Fibroblast of pulmonary artery (primary cell): ENCODE measurements at regions not wholly inside any gene's neighbourhood (a gene's known extent, or its start where the extent isn't known, plus 50 kb on each side); places are given as distances from the start of the nearest gene placed in this dataset.

Experiments used
- DNase-seq: peaks from one replicate; pipeline ENCODE4 v3.0.0-alpha.2; 2010; ENCODE audit warnings: low read depth
- H3K4me3 ChIP-seq: replicated peaks from 2 replicates; pipeline ENCODE4 v1.5.1; 2011; ENCODE audit warnings: low read depth, mild to moderate bottlenecking, control low read depth, low read length, moderate library complexity
- TF ChIP-seq, protein P1 (sequence below): IDR thresholded peaks from 2 replicates; pipeline ENCODE4 v1.5.1; 2011; ENCODE audit warnings: mild to moderate bottlenecking, control low read depth, low read length, inconsistent platforms; ENCODE audit errors: missing control alignments

DNA sequence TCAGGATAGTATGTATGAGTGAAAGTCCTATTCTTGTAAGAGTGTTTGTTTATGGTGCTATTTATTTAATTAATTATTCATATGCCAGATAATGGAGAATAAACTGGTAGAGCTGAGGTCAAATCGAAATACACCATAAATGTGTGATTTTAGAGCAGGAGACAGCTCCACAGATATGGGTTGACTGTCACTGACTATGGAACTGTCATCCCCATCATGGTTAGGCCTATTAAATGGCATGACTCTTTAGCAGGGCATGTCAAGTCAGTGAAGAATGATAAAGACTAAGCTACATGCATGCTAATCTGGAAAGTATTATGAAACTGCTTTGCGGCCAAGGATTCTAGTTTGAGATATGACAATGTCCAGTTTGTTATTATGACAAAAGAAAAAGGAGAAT lies 658.6 kb downstream of the ISL1 start:
- TF ChIP-seq, protein P1, sequence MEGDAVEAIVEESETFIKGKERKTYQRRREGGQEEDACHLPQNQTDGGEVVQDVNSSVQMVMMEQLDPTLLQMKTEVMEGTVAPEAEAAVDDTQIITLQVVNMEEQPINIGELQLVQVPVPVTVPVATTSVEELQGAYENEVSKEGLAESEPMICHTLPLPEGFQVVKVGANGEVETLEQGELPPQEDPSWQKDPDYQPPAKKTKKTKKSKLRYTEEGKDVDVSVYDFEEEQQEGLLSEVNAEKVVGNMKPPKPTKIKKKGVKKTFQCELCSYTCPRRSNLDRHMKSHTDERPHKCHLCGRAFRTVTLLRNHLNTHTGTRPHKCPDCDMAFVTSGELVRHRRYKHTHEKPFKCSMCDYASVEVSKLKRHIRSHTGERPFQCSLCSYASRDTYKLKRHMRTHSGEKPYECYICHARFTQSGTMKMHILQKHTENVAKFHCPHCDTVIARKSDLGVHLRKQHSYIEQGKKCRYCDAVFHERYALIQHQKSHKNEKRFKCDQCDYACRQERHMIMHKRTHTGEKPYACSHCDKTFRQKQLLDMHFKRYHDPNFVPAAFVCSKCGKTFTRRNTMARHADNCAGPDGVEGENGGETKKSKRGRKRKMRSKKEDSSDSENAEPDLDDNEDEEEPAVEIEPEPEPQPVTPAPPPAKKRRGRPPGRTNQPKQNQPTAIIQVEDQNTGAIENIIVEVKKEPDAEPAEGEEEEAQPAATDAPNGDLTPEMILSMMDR, result no peak
- no peak for DNase-seq
- no peak overlapping the region for H3K4me3 ChIP-seq

DNA sequence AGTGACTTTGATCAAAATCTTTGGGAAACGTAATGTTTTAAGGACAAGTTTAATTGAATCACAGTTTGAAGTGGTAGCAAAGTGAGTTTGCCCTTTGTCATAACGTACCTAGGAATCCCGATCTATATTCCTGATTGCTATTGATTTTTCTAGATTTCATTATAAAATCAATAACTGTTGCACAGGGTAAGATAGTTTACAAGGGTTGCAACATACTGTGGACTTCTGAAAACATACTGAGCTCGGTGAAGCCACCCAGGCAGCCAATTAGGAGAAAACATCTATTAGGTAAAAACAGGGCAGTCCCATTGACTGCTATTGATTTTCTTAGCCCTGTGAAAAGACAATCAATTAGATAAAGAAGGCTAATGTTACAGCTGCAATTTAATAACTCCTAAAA lies 659.9 kb downstream of the ISL1 start:
- no peak for DNase-seq
- TF ChIP-seq, protein P1, result no peak
- H3K4me3 ChIP-seq, result no peak overlapping the region

DNA sequence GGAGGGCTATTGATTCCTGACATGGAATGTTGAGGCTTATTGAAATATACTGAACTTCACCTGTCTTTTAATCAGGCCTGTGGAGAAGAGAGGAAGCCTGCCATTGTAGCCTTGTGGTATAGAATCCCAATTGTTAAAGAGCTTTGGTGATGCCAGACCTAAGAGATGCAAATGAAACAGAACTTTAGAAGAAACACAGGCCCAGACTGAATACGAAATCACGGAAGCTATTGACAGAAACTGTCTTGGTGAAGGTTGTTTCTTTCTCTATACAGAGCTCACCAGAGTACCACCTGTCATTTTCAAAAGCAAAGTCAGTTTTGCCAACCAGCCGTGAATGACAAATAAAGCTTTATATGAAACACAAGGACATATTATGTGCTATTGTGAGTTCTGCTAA lies 660.3 kb downstream of the ISL1 start:
- no peak for DNase-seq
- no peak overlapping the region for H3K4me3 ChIP-seq
- TF ChIP-seq, protein P1, result no peak

DNA sequence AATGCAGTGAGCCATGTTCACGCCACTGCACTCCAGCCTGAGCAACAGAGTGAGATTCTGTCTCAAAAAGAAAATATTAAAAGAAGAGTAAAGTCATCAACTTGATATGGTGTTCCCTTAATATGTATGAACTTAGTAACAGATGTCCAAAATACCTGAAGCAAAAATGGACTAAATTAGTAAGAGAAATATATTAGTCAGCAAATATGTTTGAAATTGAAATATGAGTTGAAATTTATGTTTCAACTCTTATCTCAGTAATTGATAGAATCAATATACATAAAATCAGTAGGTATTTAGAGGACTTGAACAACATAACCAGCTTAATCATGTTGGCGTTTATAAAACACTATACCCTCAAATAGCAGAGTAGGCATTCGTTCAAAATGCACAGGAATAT lies 668.5 kb downstream of the ISL1 start:
- DNase-seq, result no peak

DNA sequence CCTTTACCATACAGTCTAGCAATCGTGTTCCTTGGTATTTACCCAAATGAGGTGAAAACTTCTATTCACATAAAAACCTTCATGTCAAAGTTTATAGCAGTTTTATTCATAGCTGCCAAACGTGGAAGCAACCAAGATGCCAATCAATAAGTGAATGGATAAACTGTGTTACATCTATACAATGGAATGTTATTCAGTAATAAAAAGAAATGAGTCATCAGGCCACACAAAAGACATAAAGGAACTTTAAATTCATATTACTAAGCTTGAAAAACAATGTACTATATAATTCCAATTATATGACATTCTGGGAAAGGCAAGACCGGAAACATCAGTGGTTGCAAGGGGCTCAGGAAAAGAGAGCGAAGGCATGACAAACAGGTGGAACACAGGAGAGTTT lies 679.9 kb downstream of the ISL1 start:
- TF ChIP-seq, protein P1, result no peak

More for the DNA sequence above, 668.5 kb downstream of the ISL1 start:
- no peak overlapping the region for H3K4me3 ChIP-seq
- TF ChIP-seq, protein P1, result no peak

DNA sequence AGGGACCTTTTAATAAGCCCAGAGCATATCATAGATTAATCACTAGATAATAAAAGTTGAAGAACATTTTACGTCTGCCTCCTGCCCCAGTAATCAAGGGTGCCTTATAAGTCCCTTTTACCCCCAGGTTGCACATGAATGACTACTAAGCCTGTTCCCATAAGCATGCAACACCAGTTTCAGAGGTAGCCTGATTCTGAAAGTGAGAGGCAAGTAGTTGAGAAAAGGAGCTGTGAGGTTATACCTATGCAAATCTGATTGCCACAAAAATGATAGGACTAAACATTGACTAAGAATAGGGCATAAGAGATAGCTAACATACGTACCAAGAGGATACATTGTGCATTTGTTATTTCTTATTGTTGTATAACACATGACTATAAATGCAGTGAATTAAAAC lies 681.9 kb downstream of the ISL1 start:
- TF ChIP-seq, protein P1, result no peak
- H3K4me3 ChIP-seq, result no peak overlapping the region
- no peak for DNase-seq

More for the DNA sequence above, 679.9 kb downstream of the ISL1 start:
- no peak overlapping the region for H3K4me3 ChIP-seq
- no peak for DNase-seq

DNA sequence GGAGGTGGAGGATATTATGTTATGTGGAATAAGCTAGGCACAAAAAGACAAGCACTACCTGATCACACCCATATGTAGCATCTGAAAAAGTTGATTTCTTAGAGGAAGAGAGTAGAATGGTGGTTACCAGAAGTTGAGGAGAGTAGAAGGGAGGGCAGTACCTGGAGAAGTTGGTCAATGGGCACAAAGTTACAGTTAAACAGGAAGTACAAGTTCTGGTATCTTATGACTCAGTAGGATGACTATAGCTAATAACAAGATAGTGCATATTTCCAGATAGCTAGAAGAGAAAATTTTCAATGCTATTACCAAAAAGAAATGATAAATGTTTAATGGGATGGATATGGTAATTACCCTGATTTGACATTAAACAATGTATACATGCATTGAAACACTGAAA lies 686.7 kb downstream of the ISL1 start:
- TF ChIP-seq, protein P1, result no peak
- no peak overlapping the region for H3K4me3 ChIP-seq
- no peak for DNase-seq
